Neural cell (in vitro differentiated cells): ENCODE measurements at regions not wholly inside any gene's neighbourhood (a gene's known extent, or its start where the extent isn't known, plus 50 kb on each side); places are given as distances from the start of the nearest gene placed in this dataset.

Source experiments
- H2AFZ ChIP-seq: fragments of 200-600, 300-800 bp; sonication (generic), shearing (Covaris generic); 2 replicates; pipeline ENCODE4 v1.6.0; 2014; ENCODE audit warnings: low read depth, mild to moderate bottlenecking, antibody characterized with exemption, low read length, moderate library complexity
- H3F3A ChIP-seq: fragments of 200-600 bp; shearing (Covaris generic); 2 replicates; pipeline ENCODE4 v1.6.1; 2016; ENCODE audit warnings: mild to moderate bottlenecking, moderate library complexity, mixed read lengths, antibody characterized with exemption, low read length; ENCODE audit not compliant: insufficient read depth, poor library complexity, severe bottlenecking
- H3K27ac ChIP-seq: fragments of 200-600, 300-800 bp; sonication (generic), shearing (Covaris generic); 2 replicates; pipeline ENCODE4 v1.5.1; 2014; ENCODE audit warnings: mild to moderate bottlenecking, low read length, moderate library complexity
- H3K27me3 ChIP-seq: fragments of 300-800, 200-600 bp; sonication (generic), shearing (Covaris generic); 2 replicates; pipeline ENCODE4 v1.6.0; 2014; ENCODE audit warnings: mild to moderate bottlenecking, low read depth, low read length, moderate library complexity; ENCODE audit not compliant: insufficient read depth
- H3K36me3 ChIP-seq: fragments of 300-800, 200-600 bp; sonication (generic), shearing (Covaris generic); 2 replicates; pipeline ENCODE4 v1.5.1; 2014; ENCODE audit warnings: mild to moderate bottlenecking, antibody characterized with exemption, low read length, moderate library complexity; ENCODE audit not compliant: insufficient read depth
- H3K4me2 ChIP-seq: fragments of 300-800, 200-600 bp; sonication (generic), shearing (Covaris generic); 2 replicates; pipeline ENCODE4 v1.6.0; 2014; ENCODE audit warnings: mild to moderate bottlenecking, low read length
- H3K4me3 ChIP-seq: fragments of 300-800, 200-600 bp; sonication (generic), shearing (Covaris generic); 2 replicates; pipeline ENCODE4 v1.5.1; 2014; ENCODE audit warnings: mild to moderate bottlenecking, low read length, moderate library complexity
- H3K79me2 ChIP-seq: fragments of 200-600 bp; shearing (Covaris generic); replicated peaks from 2 replicates; pipeline ENCODE4 v1.6.0; 2014; ENCODE audit warnings: mild to moderate bottlenecking, low read length, moderate library complexity; ENCODE audit not compliant: insufficient read depth
- H3K9ac ChIP-seq: fragments of 300-800, 200-600 bp; sonication (generic), shearing (Covaris generic); 2 replicates; pipeline ENCODE4 v1.6.1; 2016; ENCODE audit warnings: mild to moderate bottlenecking, low read length, mixed read lengths
- H3K9me2 ChIP-seq: fragments of 200-600 bp; shearing (Covaris generic); 2 replicates; pipeline ENCODE4 v1.6.1; 2016; ENCODE audit warnings: mild to moderate bottlenecking, low read length, mixed read lengths; ENCODE audit not compliant: insufficient read depth
- H3K9me3 ChIP-seq: fragments of 200-600, 300-800 bp; sonication (generic), shearing (Covaris generic); 2 replicates; pipeline ENCODE4 v1.6.1; 2016; ENCODE audit warnings: mild to moderate bottlenecking, mixed run types, low read length, moderate library complexity, mixed read lengths
- H4K20me1 ChIP-seq: fragments of 200-600 bp; shearing (Covaris generic); 2 replicates; pipeline ENCODE4 v1.6.1; 2016; ENCODE audit warnings: mild to moderate bottlenecking, mixed run types; ENCODE audit not compliant: insufficient read depth
- CTCF ChIP-seq: fragments of 450-650 bp; IDR thresholded peaks from 2 replicates; pipeline ENCODE4 v1.5.1; 2014; ENCODE audit warnings: antibody characterized with exemption, mild to moderate bottlenecking, moderate library complexity; ENCODE audit not compliant: poor library complexity, severe bottlenecking
- EP300 ChIP-seq: fragments of 450-650 bp; conservative IDR thresholded peaks from 2 replicates; pipeline ENCODE4 v1.6.1; 2014; ENCODE audit warnings: antibody characterized with exemption, mild to moderate bottlenecking, moderate library complexity; ENCODE audit not compliant: poor library complexity, severe bottlenecking
- EZH2 ChIP-seq: fragments of 200-600, 300-800 bp; shearing (Covaris generic), sonication (generic); IDR thresholded peaks from 2 replicates; pipeline ENCODE4 v1.6.1; 2014; ENCODE audit warnings: antibody characterized with exemption, low read length, borderline replicate concordance, mild to moderate bottlenecking; ENCODE audit not compliant: insufficient read depth, poor library complexity, severe bottlenecking
- MXI1 ChIP-seq: fragments of 450-650 bp; conservative IDR thresholded peaks from 2 replicates; pipeline ENCODE4 v1.6.1; 2014; ENCODE audit warnings: antibody characterized with exemption, mild to moderate bottlenecking; ENCODE audit not compliant: poor library complexity, severe bottlenecking
- POLR2AphosphoS5 ChIP-seq: IDR thresholded peaks from 2 replicates; pipeline ENCODE4 v1.6.1; 2012
- RAD21 ChIP-seq: fragments of 450-650 bp; conservative IDR thresholded peaks from 2 replicates; pipeline ENCODE4 v1.6.1; 2014; ENCODE audit warnings: antibody characterized with exemption, mild to moderate bottlenecking, moderate library complexity
- SMC3 ChIP-seq: fragments of 450-650 bp; conservative IDR thresholded peaks from 2 replicates; pipeline ENCODE4 v1.6.1; 2014; ENCODE audit warnings: antibody characterized with exemption, mild to moderate bottlenecking, moderate library complexity; ENCODE audit not compliant: poor library complexity
- TAF1 ChIP-seq: IDR thresholded peaks from 2 replicates; pipeline ENCODE4 v1.6.1; 2012; ENCODE audit warnings: low read depth
- TF ChIP-seq, protein P1 (sequence below): IDR thresholded peaks from 2 replicates; pipeline ENCODE4 v1.6.1; 2012; ENCODE audit warnings: borderline replicate concordance

DNA sequence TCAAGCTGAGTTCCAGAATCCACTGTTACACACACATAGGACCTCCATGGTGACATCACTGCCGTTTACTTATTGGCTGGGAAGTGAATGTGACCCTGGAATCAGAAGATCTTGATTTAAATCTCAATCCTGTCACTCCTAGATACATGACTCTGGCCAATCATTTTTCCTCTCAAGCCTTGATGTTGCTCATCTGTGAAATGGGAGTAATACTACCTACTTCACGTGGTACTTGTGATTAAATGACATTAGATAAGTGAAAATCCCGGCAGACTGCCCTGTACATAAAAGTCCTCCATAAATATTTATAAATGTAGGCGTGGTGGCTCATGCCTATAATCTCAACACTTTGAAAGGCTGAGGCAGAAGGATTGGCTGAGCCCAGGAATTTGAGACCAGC is 88.0 kb upstream of the SVIL start:
- H3K27ac ChIP-seq: no peak overlapping the region
- H3K4me2 ChIP-seq: no peak overlapping the region
- H3K9ac ChIP-seq: no peak overlapping the region
- H2AFZ ChIP-seq: no peak overlapping the region
- no peaks in the 10 kb centered on the region for H3K9me3 ChIP-seq
- no peaks in the 10 kb centered on the region for H3K36me3 ChIP-seq
- H3K79me2 ChIP-seq: peaks cover 80% of the 10 kb centered on the region
- no peaks in the 10 kb centered on the region for H3K9me2 ChIP-seq
- no peaks in the 10 kb centered on the region for H3K27me3 ChIP-seq
- H4K20me1 ChIP-seq: no peaks in the 10 kb centered on the region
- no peaks in the 10 kb centered on the region for H3F3A ChIP-seq
- no peak for TF ChIP-seq TAF1
- no peak for TF ChIP-seq RAD21
- TF ChIP-seq CTCF: no peak
- TF ChIP-seq POLR2AphosphoS5: no peak
- TF ChIP-seq EP300: no peak
- TF ChIP-seq, protein P1, sequence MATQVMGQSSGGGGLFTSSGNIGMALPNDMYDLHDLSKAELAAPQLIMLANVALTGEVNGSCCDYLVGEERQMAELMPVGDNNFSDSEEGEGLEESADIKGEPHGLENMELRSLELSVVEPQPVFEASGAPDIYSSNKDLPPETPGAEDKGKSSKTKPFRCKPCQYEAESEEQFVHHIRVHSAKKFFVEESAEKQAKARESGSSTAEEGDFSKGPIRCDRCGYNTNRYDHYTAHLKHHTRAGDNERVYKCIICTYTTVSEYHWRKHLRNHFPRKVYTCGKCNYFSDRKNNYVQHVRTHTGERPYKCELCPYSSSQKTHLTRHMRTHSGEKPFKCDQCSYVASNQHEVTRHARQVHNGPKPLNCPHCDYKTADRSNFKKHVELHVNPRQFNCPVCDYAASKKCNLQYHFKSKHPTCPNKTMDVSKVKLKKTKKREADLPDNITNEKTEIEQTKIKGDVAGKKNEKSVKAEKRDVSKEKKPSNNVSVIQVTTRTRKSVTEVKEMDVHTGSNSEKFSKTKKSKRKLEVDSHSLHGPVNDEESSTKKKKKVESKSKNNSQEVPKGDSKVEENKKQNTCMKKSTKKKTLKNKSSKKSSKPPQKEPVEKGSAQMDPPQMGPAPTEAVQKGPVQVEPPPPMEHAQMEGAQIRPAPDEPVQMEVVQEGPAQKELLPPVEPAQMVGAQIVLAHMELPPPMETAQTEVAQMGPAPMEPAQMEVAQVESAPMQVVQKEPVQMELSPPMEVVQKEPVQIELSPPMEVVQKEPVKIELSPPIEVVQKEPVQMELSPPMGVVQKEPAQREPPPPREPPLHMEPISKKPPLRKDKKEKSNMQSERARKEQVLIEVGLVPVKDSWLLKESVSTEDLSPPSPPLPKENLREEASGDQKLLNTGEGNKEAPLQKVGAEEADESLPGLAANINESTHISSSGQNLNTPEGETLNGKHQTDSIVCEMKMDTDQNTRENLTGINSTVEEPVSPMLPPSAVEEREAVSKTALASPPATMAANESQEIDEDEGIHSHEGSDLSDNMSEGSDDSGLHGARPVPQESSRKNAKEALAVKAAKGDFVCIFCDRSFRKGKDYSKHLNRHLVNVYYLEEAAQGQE: no peak
- no peak for TF ChIP-seq MXI1
- TF ChIP-seq SMC3: no peak
- no peak for TF ChIP-seq EZH2
- H3K4me3 ChIP-seq: no peak overlapping the region

- Histone ChIP-seq H3K4me3 (no peak overlapping the region), H3K27me3 (no peaks in the 10 kb centered on the region), H3K27ac (no peak overlapping the region), H3K79me2 (peaks cover 76% of the 10 kb centered on the region), H2AFZ (no peak overlapping the region), H3K9ac (no peak overlapping the region), H3K9me2 (no peaks in the 10 kb centered on the region), H3K36me3 (no peaks in the 10 kb centered on the region), H3F3A (no peaks in the 10 kb centered on the region), H4K20me1 (no peaks in the 10 kb centered on the region), H3K4me2 (no peak overlapping the region), H3K9me3 (no peaks in the 10 kb centered on the region)
- TF ChIP-seq POLR2AphosphoS5: no peak
- no peak for TF ChIP-seq EP300
These were observed 85.4 kb upstream of the SVIL start for GRCh38 chr10:29720149-29720548.

GRCh38 chr10:29719281-29719675 is 84.5 kb upstream of the SVIL start:
- no peaks in the 10 kb centered on the region for H3K9me3 ChIP-seq
- no peaks in the 10 kb centered on the region for H4K20me1 ChIP-seq
- no peak overlapping the region for H3K4me2 ChIP-seq
- H3K27ac ChIP-seq: no peak overlapping the region
- H3K27me3 ChIP-seq: no peaks in the 10 kb centered on the region
- no peak overlapping the region for H3K4me3 ChIP-seq
- H3K36me3 ChIP-seq: no peaks in the 10 kb centered on the region
- H3K79me2 ChIP-seq: peaks cover 82% of the 10 kb centered on the region
- H3K9ac ChIP-seq: no peak overlapping the region
- no peaks in the 10 kb centered on the region for H3K9me2 ChIP-seq
- no peaks in the 10 kb centered on the region for H3F3A ChIP-seq
- no peak for TF ChIP-seq MXI1
- TF ChIP-seq POLR2AphosphoS5: no peak
- TF ChIP-seq CTCF: no peak
- TF ChIP-seq EP300: no peak
- no peak for TF ChIP-seq RAD21
- no peak for TF ChIP-seq SMC3
- TF ChIP-seq EZH2: no peak
- TF ChIP-seq, protein P1: no peak
- TF ChIP-seq TAF1: no peak
- H2AFZ ChIP-seq: no peak overlapping the region
